NAMALWA (cell line): ENCODE measurements at regions not wholly inside any gene's neighbourhood (a gene's known extent, or its start where the extent isn't known, plus 50 kb on each side); places are given as distances from the start of the nearest gene placed in this dataset.
A peak's percentile ranks its signal among the peaks of the same experiment; 100 is the strongest.

Experiments
- DNase-seq: peaks from one replicate; pipeline ENCODE4 v3.0.0-alpha.2; 2015; ENCODE audit warnings: low spot score

DNA sequence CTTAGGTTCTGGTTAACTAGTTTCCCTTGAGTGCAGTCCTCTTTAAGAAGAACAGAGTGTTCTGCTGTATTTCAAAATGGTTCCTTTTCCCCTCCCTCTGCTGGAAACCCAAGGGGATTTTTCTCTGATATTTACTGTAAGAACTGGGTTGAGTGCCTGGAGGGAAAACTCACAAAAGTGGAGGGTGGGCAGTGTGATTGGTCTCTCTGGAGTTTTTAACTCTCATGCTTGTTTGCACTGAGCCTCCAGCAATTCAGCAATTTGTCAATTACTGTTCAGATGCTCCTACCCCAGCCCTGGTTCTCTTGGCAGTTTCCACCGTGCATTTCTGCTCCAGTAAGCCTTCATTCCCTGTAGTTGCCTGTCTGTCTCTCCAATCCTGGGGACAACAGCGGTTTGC lies 273.4 kb upstream of the SORCS1 start:
- DNase-seq = no peak

DNA sequence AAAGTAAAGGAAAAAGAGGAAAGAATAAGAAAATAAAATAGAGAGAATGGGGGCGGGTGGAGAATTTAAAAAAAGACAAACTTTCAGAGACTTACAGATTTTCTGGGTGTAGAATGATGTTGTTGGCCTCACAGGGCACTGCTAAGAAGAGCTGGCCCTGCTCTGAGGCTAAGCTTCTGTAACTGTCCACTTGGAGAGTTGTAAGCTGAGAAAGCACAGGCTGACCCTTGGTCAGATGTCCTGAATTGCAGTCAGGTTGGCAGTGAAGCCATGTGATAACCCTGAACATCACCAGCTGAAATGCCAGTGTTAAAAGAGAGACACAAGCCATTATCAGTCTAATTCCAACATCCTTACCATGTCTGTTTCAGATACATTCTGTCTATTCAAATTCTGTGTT lies 272.1 kb upstream of the SORCS1 start:
- DNase-seq = no peak

DNA sequence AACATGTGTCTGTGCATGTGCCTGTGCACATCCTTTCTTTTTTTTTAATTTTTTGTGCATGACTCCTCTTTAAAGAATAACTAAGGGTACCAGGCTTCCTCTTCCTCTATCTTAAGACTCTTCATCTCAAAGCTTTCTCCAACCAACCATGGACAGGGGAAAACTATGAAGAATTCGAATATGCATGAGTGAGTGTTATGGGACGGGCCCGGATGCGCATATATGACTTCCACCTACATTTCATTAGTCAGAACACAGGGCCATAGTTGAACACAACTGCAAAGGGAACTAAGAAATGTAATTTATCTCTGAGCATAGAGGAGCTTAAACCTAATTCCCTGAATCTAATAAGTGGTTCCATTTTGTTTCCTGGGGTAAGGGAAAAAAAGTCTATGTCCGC lies 270.3 kb upstream of the SORCS1 start:
- DNase-seq = no peak

DNA sequence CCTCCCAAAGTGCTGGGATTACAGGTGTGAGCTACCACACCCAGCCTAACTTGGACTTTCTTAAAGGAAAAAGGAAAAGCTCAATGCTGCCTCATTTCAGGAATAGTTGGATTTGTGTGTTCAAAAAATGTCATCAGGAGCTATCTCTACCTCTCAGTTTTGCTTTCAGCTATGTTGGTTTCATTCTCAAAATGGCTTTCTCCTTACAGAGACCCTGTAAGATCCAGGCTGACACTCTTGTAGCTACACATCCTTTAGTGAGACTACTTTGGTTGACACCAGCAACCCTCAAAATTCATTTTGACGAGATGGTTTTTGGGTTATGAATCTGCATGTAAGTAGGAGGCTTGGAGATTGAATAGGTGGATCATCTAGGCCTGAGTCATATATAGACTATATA lies 269.7 kb upstream of the SORCS1 start:
- DNase-seq = no peak

DNA sequence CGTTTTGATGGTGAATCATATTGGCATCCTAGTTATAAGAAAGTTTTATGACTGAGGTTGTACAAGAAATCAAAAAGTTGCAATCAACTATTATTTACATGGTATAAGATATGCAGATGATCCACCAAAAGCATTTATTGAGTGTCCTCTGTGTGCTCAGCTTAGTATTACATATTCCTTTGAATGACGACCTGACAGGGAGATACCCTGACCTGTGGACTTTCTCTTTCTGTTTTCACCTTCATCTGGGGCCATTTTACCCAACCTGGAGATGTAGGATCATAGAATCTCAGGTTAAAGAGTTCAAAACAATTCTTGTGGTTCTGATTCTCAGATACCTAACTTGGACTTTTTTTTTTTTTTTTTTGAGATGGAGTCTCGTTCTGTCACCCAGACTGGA lies 269.1 kb upstream of the SORCS1 start:
- DNase-seq = no peak

DNA sequence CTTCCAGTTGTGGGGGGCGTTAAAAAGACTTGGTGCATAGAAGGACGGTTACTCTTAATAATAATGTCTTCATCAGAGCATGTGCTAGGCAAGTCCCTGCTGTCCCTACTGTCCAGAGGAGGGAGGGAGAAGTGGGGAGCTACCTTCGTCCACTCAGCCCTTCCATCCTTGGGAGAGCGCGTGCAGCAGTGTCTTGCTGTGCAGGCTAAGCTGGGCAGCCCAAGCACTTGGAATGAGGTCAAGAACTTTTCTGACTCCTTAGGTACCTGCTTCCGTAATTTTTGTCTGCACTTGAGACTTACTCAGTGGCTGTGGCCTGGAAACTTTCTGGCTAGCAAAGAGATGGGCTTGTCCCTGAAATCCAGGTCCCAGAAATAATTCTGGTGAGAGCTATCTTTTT lies 265.9 kb upstream of the SORCS1 start:
- DNase-seq = no peak

DNA sequence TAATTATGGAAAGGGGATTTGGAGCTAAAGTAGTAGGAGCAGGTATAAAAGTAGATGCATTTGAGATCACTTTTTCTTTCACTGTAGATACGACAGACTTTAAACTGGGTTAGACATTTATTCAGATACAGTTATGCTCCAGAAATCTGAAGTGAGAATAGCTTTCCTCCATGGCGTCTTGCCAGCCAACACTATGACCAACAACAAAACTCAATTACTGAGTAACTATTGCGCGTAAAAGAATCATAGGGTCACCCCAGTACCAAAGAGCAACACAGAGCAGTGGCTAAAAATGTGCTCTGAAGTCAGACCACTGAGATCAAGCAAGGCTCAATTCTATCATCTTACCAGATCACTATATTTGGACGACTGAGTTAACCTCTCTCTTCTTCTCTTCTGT lies 262.5 kb upstream of the SORCS1 start:
- DNase-seq = no peak

DNA sequence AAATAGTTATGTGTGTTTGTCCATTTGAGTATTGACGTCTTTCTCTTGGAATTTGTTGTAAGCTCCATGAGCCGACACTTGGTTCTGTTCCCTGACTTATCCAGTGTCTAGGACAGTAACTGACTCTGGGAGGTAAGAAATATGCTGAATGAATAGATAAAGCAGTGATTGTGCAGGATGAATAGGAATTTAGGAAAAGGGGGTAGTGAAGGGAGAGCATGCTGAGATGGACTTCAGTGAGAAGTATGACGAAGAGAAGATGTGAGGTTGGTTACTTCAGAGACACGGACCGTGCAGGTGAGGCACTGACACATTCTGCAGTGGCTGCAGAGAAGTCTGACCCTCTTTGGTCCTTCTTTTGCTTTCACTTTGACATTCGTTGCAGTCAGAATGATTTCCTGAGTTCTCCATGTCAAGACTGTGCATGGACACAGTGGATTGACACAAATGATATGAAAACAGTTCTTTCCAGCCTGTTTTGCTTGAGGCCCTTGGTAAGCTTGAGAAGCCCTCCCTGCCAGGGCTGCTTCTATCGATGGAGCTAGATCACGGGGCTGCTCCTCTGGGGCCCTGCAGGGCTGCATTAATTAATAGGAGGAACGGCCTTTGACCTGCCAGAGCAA lies 261.5 kb upstream of the SORCS1 start:
- no peak for DNase-seq

DNA sequence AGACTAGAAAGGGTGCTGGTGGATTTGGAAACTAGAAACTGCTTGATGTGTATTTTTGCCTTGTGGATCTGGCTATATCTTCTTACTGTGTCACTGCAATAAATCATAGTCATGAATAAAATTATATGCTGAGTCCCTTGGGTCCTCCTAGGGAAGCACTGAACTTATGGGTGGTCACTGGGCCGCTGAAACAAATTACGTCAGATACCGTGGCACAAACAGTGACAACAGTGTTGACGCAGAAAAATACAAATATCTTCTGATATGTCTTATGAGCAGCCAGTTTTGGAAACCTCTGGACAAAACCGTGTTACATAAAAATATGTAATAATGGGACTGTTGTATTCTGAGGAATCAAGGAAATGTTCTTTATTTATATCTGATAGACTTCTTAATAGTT lies 260.1 kb upstream of the SORCS1 start:
- DNase-seq = no peak

DNA sequence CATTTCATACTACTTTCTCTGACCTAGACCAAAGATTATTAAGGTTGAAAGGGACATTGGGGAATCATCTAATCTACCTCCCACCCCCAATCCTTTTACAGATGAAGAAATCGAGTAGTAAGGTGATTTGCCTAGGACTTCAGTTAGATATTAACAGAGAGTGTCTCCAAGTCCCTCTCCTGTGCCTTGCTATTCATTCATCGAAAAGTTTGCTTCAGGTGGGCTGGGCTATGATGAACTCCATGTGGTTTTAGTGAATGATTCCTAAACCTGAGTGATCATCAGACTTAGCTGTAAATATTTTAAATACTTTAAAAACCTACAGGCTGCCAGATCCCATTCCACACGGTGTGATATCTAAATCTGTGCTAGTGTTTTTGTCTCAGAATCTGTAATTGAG lies 259.4 kb upstream of the SORCS1 start:
- no peak for DNase-seq

DNA sequence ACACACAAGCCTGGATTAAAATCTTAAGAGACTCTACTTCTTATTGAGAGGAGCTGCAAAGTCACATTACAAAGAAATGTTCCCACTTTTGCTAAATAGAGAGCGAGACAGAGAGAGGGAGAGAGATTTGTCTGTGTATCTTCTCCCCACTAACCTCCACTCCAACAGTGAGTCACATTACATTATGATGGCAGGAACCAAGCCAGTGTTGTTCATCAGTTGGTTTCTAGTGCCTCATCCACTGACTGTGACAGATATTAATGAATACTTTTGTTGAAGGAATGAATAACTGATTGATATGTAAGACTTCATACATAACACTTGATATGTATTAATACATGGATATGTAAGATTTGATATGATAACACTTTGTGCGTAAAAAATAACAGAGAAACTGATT lies 258.2 kb upstream of the SORCS1 start:
- DNase-seq = no peak

DNA sequence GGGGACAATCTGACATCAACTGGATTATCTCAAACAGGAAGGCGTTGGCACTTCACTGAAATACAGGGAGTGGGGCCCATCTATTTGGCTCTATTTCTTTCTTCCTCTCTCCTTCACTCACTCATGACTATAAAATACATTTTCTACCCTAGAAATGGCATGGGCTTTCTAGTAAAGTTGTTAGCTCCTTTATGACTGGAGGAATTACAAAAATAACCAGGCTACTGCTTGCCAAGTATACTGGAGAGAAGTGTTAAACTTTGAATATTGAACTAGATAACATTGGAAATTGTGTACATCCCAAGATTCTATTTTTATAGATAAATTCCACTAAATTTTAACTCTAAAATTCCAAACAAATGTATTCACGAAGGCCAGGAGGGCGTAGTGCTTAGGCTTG lies 255.7 kb upstream of the SORCS1 start:
- no peak for DNase-seq

DNA sequence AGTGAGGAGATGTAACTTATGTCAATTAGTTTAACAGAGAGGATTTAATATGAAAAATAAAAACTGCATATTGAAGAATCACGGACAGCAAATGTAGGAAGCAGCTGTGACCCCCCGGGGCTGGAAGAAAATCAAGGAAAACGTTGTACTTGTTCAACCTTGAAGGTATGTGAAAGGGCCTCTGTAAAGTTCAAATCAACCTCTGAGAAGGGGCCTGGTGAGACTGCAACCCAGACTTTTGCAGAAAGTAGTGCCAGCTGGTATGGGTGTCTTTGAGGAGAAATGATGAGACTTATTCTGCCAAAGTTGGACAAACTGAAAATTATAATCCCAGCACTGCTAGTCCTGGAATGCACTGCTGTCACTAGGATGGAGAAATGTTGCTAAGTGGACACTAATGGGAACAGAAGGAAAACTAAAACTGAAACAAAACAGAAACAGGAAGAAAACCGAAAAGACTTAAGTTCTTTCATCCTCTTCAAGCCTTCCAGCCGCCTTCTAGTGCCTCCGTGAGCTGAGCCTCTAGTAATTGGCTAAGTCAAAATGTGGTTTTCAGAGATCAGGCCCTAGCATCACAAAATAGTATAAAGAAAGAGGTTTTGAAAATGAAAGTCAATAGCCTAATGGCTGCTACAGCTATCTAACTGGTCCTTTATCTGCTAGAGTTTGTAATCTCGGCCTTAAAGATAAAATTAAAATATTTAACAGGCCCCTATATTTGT lies 253.7 kb upstream of the SORCS1 start:
- DNase-seq = no peak

DNA sequence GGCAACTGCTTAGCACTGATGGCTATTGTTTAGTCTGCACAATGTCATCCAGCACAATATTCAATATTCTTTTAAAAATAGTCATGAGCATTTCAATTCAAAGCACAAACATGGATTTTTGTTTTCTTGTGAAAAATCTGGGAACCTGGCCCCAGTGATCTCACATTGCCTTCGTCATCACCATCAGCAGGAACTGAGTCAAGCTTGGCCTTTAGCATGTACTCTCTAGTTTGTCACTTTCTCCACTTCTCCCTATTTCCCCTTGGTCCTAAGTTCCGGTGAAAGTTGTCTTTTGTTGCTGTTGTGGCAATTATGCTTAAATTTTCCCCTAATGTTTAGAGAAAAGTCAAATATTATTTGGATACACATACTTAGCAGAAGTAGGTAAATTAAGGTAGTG lies 252.9 kb upstream of the SORCS1 start:
- DNase-seq = no peak

DNA sequence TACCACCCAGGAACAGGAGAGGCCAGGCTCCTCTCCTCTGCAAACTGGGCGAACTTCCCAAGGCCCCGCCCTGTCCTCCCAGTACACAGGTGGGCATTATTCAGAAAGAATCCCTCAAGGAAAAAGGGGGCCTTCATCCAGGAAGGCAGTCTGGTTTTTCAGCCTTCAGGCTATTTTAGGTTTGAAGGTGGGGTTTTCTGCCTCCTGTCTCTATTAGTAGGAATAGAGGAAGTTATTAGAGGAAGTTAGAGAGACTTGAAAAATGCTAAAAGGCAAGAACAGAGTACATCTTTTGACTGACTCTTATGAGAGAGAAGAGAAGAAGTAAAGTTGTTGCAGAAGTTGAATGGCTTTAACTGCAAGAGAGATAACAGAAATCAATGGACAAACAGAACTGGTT lies 250.9 kb upstream of the SORCS1 start:
- DNase-seq = no peak

DNA sequence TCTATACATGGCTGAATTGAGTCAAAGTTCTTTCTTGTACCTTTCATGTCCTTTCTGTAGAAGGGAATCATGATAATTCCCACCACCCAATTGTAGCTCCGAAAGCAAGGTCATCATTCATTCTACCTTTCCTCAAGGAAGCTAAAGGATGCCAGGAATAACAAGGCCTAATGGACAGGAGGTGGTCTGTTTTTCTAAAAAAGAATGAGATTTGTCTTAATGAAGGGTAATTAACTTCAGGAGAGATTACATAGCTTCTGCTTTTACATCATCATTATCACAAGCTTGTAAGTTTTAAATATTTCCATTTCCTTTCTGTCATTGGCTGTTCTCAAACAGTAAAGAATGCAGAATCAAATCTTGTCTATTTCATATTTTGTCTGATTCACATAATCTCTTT lies 249.5 kb upstream of the SORCS1 start:
- DNase-seq = no peak

DNA sequence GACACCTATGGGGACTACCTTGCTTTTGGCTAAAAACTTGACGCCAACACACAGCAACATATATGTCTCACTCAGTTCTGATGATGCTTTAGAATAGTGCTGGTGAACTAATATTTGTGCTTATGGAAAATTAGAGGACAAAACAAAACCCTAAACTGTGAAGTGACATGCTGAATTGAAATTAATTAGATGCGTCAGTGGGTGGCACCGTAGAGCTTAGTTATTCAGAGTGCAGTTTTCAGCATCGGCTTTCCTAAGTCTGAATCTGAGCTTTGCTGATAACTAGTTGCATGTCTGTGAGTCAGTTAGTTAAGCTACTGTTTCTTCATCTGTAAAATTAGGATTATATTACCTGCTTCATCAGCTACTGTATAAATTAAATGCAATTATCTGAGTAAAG lies 245.0 kb upstream of the SORCS1 start:
- peak; percentile 22 for DNase-seq

DNA sequence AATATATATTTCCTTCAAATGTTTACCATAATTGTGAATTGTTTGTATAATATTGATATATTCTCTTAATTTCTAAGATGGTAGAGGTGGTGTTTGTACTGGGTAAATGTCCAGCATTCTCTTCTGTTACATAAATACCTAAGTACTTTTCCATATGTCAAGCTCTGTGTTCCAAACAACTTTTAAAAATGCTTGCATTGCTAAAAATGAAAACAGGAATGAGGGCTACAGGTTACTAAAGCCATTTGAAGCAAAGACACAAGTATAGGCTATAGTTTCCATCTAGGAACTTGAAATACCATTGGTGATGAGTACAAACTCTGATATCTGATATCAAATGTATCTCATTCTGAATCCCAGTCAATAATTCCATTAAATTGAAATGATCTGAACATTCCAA lies 233.6 kb upstream of the SORCS1 start:
- DNase-seq = no peak

DNA sequence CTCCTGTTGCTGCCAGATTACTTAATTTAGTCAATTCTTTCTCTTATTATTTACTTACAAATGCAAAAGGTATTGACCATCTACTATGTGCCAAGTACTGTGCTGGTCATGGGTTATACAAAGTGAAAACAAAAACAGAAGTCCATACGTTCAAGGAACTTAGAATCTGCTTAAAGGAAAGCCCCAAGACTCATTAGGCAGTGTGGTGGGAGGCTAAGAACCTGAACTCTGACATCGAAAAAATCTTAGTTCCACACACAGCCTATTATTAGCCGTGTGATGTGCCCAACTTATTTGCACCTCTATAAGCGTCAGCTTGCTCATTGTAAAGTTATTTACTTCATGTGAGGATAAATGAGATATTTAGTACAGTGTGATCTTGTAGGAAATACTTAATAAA lies 227.4 kb upstream of the SORCS1 start:
- no peak for DNase-seq

DNA sequence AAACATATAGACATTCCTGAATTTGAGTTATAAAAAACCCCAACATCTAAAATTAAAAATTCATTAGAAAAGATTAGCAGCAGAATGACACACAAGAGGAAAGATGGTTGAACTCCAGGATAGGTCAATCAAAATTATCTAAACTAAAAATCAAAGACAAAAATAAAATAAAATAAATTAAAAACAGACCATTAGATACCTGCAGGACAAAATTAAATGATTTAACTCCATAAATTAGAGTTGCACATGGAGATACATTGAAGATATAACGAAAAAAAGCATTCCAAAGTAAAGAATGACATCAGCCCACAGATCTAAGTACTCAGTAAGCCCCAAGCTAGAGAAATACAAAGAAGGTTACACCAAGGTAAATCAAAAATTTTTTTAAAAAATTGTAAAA lies 226.1 kb upstream of the SORCS1 start:
- no peak for DNase-seq

DNA sequence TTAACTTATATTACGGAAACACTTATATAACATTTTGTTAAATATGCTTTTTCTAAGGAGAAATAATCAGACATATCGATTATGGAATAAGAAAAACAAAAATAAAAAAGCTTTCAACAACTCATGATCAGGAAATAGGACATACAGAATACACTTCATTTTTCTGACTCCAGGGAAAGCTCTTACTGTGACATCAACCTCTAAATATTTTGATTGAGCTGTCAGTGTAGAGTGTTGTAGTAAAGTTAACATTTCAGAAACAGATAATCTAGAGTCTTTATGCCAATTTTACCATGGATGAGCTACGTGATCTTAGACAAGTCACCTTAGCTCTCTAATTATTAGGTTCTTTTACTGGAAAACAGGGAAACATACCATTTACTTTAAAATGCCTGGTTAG lies 218.9 kb upstream of the SORCS1 start:
- DNase-seq = no peak

DNA sequence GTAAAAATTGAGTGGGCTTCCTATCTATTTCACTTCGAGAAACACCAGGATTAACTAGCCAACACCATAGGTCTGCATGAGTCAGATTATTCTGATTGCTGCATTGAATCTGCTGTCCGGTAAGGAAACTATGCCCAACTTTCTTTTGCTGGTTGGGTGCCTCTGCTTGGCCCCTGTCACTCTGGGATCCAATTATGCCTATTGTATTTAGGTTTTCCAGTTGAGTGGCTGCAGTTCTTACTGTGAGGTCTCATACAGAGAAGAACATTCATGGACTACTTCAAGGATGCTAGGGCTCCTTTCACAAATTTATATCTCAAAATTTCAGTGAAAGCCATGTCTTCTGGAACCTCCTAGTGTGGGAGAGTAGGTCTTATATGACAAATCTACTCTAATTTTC lies 215.1 kb upstream of the SORCS1 start:
- no peak for DNase-seq

DNA sequence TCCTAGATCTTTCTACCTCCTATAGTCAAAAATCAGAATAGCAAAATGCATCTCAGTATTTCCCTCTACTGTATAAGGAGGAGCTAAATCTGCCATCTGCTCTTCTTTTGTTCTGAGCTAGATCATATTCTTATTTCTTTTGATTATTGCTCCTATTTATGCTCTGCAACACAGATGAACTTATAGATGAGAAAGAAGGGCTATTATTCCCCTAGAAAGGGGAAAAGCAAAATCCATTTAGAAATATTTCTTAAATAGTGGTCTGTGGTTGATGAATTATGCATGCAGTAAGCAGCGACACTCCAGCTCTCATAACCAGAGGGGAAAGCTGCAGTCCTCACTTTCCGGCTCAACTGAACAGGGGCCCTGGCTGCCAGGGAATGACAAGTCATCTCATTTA lies 207.3 kb upstream of the SORCS1 start:
- DNase-seq = no peak

DNA sequence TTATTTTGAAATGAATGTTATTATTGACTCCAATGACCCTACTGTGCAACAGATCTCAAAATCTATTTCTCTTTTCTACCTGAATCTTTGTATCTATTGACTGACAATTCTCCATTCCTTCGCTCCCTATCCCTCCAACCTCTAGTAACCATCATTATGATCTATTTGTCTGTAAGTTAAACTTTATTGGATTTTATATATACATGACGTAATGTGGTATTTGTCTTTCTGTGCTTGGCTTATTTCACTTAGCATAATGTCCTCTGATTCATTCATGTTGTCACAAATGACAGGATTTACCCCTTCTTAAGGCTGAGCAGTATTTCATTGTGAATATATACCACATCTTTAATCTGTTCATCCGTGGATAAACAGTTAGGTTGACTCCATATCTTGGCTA lies 200.4 kb upstream of the SORCS1 start:
- DNase-seq = no peak
